GM12872 (cell line): ENCODE measurements at regions not wholly inside any gene's neighbourhood (a gene's known extent, or its start where the extent isn't known, plus 50 kb on each side); places are given as distances from the start of the nearest gene placed in this dataset.

Experiments
- TF ChIP-seq, protein P1 (sequence below): IDR thresholded peaks from 3 replicates; pipeline ENCODE4 v1.5.1; 2011; ENCODE audit warnings: low read depth, mild to moderate bottlenecking, low read length, moderate library complexity; ENCODE audit not compliant: insufficient read depth

DNA sequence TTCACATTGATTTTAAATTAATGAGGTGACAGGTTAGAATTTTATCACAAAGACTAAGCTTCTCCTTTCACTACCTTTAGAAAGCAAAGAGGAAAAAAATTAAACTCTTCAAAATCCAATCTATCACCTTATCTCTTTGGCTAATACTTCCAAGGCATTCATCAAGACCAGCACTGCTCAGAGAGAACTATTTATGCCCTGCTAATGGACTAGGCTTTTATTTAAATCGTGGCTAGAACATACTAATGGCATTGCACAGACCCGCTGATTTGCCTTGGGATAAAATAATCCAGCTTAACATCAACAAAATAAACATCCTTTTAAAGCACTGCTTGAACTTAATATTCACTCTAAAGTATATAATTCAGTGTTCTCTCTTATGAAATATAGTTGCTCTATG is 880.4 kb downstream of the HACE1 start:
- TF ChIP-seq, protein P1, sequence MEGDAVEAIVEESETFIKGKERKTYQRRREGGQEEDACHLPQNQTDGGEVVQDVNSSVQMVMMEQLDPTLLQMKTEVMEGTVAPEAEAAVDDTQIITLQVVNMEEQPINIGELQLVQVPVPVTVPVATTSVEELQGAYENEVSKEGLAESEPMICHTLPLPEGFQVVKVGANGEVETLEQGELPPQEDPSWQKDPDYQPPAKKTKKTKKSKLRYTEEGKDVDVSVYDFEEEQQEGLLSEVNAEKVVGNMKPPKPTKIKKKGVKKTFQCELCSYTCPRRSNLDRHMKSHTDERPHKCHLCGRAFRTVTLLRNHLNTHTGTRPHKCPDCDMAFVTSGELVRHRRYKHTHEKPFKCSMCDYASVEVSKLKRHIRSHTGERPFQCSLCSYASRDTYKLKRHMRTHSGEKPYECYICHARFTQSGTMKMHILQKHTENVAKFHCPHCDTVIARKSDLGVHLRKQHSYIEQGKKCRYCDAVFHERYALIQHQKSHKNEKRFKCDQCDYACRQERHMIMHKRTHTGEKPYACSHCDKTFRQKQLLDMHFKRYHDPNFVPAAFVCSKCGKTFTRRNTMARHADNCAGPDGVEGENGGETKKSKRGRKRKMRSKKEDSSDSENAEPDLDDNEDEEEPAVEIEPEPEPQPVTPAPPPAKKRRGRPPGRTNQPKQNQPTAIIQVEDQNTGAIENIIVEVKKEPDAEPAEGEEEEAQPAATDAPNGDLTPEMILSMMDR, result no peak

DNA sequence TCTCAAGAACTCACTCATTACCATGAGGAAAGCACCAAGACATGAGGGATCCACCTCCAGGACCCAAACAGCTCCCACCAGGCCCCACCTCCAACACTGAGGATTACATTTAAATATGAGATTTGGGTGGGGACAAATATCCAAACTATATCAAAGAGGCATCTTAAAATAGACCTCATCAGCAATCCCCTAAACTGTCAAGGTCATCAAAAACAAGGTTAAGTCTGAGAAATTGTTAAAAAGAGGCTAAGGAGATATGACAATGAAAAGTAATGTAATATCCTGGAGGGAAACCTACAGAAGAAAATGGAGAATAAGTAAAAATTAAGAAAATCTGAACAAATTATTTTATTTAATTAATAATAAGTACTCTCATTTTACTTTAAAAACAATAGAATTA is 922.3 kb downstream of the HACE1 start:
- TF ChIP-seq, protein P1, result no peak

DNA sequence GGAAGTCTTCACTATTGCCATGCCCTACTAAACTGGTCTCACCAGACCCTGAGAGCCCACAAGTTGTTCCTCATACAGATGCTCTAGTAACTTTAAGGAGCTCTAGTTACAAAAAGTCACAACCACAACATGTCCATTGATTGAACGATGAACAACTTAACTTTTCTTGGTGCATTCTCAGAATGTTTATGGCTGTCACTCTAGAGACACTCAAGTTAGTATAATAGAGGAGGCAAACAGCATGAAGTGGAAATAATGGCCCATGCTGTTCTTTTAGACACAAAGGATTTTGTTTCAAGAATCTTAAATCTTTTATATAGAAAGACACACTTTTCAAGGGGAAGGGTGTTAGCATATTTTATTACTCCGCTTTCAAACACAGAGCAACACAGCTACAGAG is 934.4 kb downstream of the HACE1 start:
- TF ChIP-seq, protein P1, result no peak

DNA sequence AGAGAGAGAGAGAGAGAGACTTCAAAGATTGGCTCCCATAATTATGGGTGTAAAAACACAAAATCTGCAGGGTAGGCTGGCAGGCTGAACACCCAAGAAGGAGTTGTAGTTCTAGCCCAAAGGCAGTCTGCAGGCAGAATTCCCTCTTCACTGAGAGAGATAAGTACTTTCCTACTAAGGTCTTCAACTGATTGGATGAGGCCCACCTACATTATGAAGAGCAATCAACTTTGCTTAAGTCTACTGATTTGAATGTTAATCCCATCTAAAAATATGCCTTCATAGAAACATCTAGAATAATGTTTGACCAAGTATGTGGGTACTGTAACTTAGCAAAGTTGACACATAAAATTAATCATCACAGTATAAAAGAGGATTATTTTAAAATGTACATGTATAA is 949.7 kb downstream of the HACE1 start:
- TF ChIP-seq, protein P1, result no peak

DNA sequence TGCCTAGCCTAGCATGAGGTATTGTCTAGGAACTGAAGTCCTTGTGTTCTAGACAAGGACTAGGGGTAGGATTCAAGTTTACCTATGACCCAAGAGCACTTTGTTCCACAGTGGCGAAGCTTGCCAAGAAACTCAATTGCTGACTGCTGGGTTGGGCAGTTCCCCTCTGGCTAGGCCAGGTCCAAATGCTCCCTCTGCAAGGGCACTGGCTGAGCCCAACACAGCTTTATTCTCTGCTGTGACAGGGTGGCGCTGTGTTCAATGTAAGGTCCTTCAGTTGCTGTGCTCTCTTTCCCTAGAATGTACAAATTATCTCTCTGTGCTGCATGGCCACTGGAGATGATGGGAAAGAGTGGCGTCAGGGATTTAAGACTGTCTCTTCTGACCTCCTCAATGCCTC is 950.8 kb downstream of the HACE1 start:
- TF ChIP-seq, protein P1, result no peak

DNA sequence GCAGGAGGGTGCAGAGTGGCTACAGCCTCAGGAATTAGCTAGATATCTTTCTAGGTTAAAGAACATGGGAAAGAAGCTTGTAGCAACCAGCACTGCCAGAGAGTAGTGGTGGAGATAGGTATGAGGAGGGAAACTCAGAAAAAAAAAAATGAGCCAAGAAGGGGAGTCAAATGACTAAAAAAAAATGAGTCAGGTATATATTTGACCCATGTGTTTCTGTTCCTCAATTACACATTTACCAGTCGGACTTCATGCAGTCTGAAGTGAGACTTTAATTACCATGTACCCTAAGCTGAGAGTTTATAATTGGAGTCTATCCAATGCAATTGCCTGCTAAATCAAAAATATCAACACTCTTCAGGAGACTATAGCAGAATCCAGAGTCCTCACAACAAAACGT is 964.6 kb downstream of the HACE1 start:
- TF ChIP-seq, protein P1, result no peak

DNA sequence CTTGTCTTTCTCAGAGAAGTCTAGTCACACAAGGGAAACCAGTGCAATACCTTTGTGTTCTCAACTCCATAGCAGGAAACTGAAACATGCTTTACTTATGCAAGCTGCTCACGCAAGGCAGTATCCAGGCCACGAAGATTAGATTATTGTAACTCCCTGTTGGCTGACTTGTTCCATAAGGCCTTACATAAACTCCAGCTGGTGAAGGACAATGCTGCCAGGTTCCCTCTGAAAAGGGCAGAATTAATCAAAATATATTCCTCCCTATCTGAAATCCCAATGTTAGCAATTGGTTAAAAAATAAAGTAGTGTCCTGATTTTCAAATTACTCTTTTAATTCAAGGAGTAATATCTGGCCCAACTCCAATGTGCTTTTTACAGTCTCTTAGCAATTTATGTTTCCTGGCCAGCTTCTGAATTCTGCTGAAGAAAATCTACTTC is 966.6 kb downstream of the HACE1 start:
- TF ChIP-seq, protein P1, result no peak

DNA sequence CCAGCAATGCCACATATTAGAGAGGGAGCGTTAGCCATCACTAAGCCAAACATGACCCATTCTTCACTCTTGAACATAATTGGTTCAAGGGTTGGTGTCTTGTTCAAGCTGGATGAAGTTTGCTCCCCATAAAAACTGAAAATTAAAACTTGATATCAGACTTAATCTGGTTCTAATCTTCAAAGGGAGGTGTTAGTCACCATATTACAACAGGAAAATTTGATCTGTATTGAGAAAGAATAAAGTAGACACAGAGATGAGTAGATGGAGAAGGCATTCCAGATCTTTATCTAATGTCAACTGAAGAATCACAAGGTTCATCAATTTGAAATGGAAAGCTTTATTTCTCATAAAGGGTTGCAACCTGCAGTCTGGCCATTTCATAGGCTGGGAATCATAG is 972.8 kb downstream of the HACE1 start:
- TF ChIP-seq, protein P1, result no peak
